K562 (cell line): ENCODE measurements at regions not wholly inside any gene's neighbourhood (a gene's known extent, or its start where the extent isn't known, plus 50 kb on each side); places are given as distances from the start of the nearest gene placed in this dataset.

ENCODE experiments used
- ATAC-seq: fragments of 200-7000 bp; cut with Tn5 transposase; 3 replicates; pipeline ENCODE4 v1.9.1; 2020; ENCODE audit warnings: moderate library complexity
- BruUV-seq: library from RNA; stranded (reverse); fragments of 400-500 nt; replicated peaks from 2 replicates; lab custom pipeline; 2021; lab: Mats Ljungman, UMichigan
- CTCF ChIA-PET: fragments of 300-600 bp; formaldehyde crosslinking; extraction: SDS; loops from one replicate; lab custom pipeline; 2021; ENCODE audit warnings: low intra/inter-chr PET ratio; lab: Yijun Ruan, JAX
- POLR2A ChIA-PET: fragments of 300-600, 350-650 bp; sonication (Branson Sonifier 250); formaldehyde crosslinking; extraction: SDS; loops from one replicate; lab custom pipeline; 2021; ENCODE audit warnings: antibody characterized with exemption, inconsistent platforms; lab: Yijun Ruan, JAX
- DNase-seq, 4 experiments: peaks; one replicate each; pipeline versions ENCODE4 v3.0.0 to v3.0.0-alpha.2; 2011 to 2018; ENCODE audit warnings: low spot score in 3 of 4, mixed read lengths in 3 of 4; ENCODE audit errors: extremely low read depth in 1 of 4
- FAIRE-seq: peaks from 2 replicates; lab custom pipeline; 2011; peaks lifted over from hg19 to GRCh38; lab: Jason Lieb, UNC
- H2AFZ ChIP-seq: 2 replicates; pipeline ENCODE4 v1.6.0; 2011; ENCODE audit warnings: low read depth, low read length, control low read depth, inconsistent platforms
- H3K27ac ChIP-seq: fragments of 200-600 bp; 3 replicates; pipeline ENCODE4 v1.8.0; 2011; ENCODE audit warnings: low read depth, mild to moderate bottlenecking, control low read depth, inconsistent platforms, low read length, moderate library complexity, mixed read lengths; ENCODE audit errors: extremely low read depth
- H3K27me3 ChIP-seq, 2 experiments: fragments of 300-600 bp in 1 of 2; 2 replicates in 1 of 2; 3 replicates in 1 of 2; pipeline versions ENCODE4 v1.6.0 to v1.8.0; 2011; ENCODE audit warnings: inconsistent platforms in 2 of 2, low read length in 2 of 2, mild to moderate bottlenecking in 1 of 2, mixed read lengths in 1 of 2, moderate library complexity in 1 of 2; ENCODE audit not compliant: control insufficient read depth in 2 of 2, insufficient read depth in 2 of 2
- H3K36me3 ChIP-seq: fragments of 300-600 bp; 3 replicates; pipeline ENCODE4 v1.8.0; 2011; ENCODE audit warnings: mild to moderate bottlenecking, low read length, inconsistent platforms; ENCODE audit not compliant: control insufficient read depth, insufficient read depth
- H3K4me1 ChIP-seq, 2 experiments: fragments of 200-600 bp in 1 of 2; replicated peaks in 1 of 2; 2 replicates in 1 of 2; 3 replicates in 1 of 2; pipeline versions ENCODE4 v1.5.1 to v1.8.0; 2011; ENCODE audit warnings: inconsistent platforms in 2 of 2, low read length in 2 of 2, mild to moderate bottlenecking in 1 of 2, mixed read lengths in 1 of 2, moderate library complexity in 1 of 2; ENCODE audit not compliant: control insufficient read depth in 2 of 2, insufficient read depth in 2 of 2
- H3K4me2 ChIP-seq: 2 replicates; pipeline ENCODE4 v1.6.1; 2011; ENCODE audit warnings: low read length, control low read depth, inconsistent platforms, mixed read lengths; ENCODE audit not compliant: insufficient read depth
- H3K4me3 ChIP-seq: fragments of 200-600 bp; sonication (generic), shearing (Covaris generic); 2 replicates; pipeline ENCODE4 v1.5.1; 2016; ENCODE audit warnings: control low read depth, inconsistent platforms
- H3K79me2 ChIP-seq: fragments of 200-600 bp; 3 replicates; pipeline ENCODE4 v1.8.0; 2011; ENCODE audit warnings: low read length, inconsistent platforms; ENCODE audit not compliant: control insufficient read depth, insufficient read depth
- H3K9ac ChIP-seq, 2 experiments: 2 replicates each; pipeline versions ENCODE4 v1.6.0 to v1.6.1; 2011; ENCODE audit warnings: low read depth in 2 of 2, low read length in 2 of 2, control low read depth in 1 of 2, inconsistent platforms in 1 of 2, mild to moderate bottlenecking in 1 of 2, mixed read lengths in 1 of 2; ENCODE audit not compliant: insufficient read depth in 1 of 2
- H3K9me1 ChIP-seq: one replicate; pipeline ENCODE4 v1.6.0; 2011; ENCODE audit warnings: inconsistent platforms, mild to moderate bottlenecking, low read length, moderate library complexity; ENCODE audit not compliant: control insufficient read depth, insufficient read depth
- H3K9me3 ChIP-seq: replicated peaks from 2 replicates; pipeline ENCODE4 v1.5.1; 2011; ENCODE audit warnings: low read depth, low read length, inconsistent platforms; ENCODE audit not compliant: control insufficient read depth, insufficient read depth
- H4K20me1 ChIP-seq: replicated peaks from 2 replicates; pipeline ENCODE4 v1.6.1; 2011; ENCODE audit warnings: low read length, inconsistent platforms, mixed read lengths; ENCODE audit not compliant: control insufficient read depth, insufficient read depth
- CBFA2T2 ChIP-seq: fragments of 450-650 bp; conservative IDR thresholded peaks from 2 replicates; pipeline ENCODE4 v1.6.1; 2017; ENCODE audit warnings: mild to moderate bottlenecking
- CREB5 ChIP-seq: fragments of 250-450 bp; sonication (Bioruptor Pico); IDR thresholded peaks from 2 replicates; pipeline ENCODE4 v1.5.0; 2020; ENCODE audit warnings: mild to moderate bottlenecking
- GATA2 ChIP-seq: sonication (generic); formaldehyde crosslinking; IDR thresholded peaks from 2 replicates; pipeline ENCODE4 v1.4.0; 2020; ENCODE audit warnings: mild to moderate bottlenecking, missing genetic modification reagents
- NR2F6 ChIP-seq: fragments of 450-650 bp; formaldehyde crosslinking; IDR thresholded peaks from 2 replicates; pipeline ENCODE4 v1.4.0; 2020; ENCODE audit warnings: mild to moderate bottlenecking
- RAD51 ChIP-seq: fragments of 450-650 bp; IDR thresholded peaks from 2 replicates; pipeline ENCODE4 v1.7.1; 2016; ENCODE audit warnings: low read depth, mild to moderate bottlenecking, borderline replicate concordance
- SMAD4 ChIP-seq: fragments of 250-450 bp; sonication (Bioruptor Pico); conservative IDR thresholded peaks from 2 replicates; pipeline ENCODE4 v1.8.0; 2021; ENCODE audit warnings: inconsistent platforms, mild to moderate bottlenecking, moderate library complexity
- SMARCE1 ChIP-seq: fragments of 450-650 bp; IDR thresholded peaks from 2 replicates; pipeline ENCODE4 v1.7.1; 2016; ENCODE audit warnings: mild to moderate bottlenecking
- TFE3 ChIP-seq: fragments of 450-650 bp; formaldehyde crosslinking; IDR thresholded peaks from 2 replicates; pipeline ENCODE4 v1.4.0; 2020; ENCODE audit warnings: mild to moderate bottlenecking, mixed read lengths
- U2AF1 ChIP-seq: fragments of 200-400 bp; formaldehyde crosslinking; optimal IDR thresholded peaks from 2 replicates; pipeline ENCODE3; 2017; ENCODE audit warnings: mild to moderate bottlenecking, low read depth, low read length, moderate library complexity
- USF1 ChIP-seq: sonication (generic); formaldehyde crosslinking; IDR thresholded peaks from 2 replicates; pipeline ENCODE4 v1.9.0; 2022; ENCODE audit warnings: mild to moderate bottlenecking, missing genetic modification reagents
- ZNF121 ChIP-seq: sonication (generic); formaldehyde crosslinking; conservative IDR thresholded peaks from 2 replicates; pipeline ENCODE4 v1.8.0; 2022; ENCODE audit warnings: missing genetic modification reagents
- ZNF592 ChIP-seq: fragments of 450-650 bp; IDR thresholded peaks from 2 replicates; pipeline ENCODE4 v1.6.1; 2017; ENCODE audit warnings: antibody characterized with exemption, mild to moderate bottlenecking
- ZNF780A ChIP-seq: fragments of 250-450 bp; sonication (Bioruptor Pico); IDR thresholded peaks from 2 replicates; pipeline ENCODE4 v1.5.0; 2021; ENCODE audit warnings: mild to moderate bottlenecking
- WGBS: fragments of 100-300 bp; shearing (Covaris generic); methylation state at CpG from one replicate; pipeline ENCODE4 v1.1.6; 2016; ENCODE audit warnings: low coverage, mixed read lengths; ENCODE audit not compliant: insufficient coverage; ENCODE audit errors: missing lambda C conversion rate; 5-methylcytosine and 5-hydroxymethylcytosine counted together
- in situ Hi-C: fragments of 300-500 bp; cut with MboI; formaldehyde crosslinking; loops from 4 replicates; pipeline ENCODE4 v1.15.0; 2018; ENCODE audit warnings: inconsistent platforms, mixed read lengths
- intact Hi-C: fragments of 100-400 bp; cut with micrococcal nuclease; formaldehyde crosslinking; loops from 2 replicates; pipeline ENCODE4 v1.14.2; 2022

GRCh38 chr6:14995966-14996602 is 249.8 kb upstream of the JARID2 start (continued):
- TF ChIP-seq ZNF592 = no peak
- no peak for TF ChIP-seq ZNF780A (CRISPR knock-in tag)
- TF ChIP-seq ZNF121 (CRISPR knock-in tag) = peak; percentile 90
- no peak for TF ChIP-seq GATA2 (CRISPR knock-in tag)

GRCh38 chr6:14996892-14997291 is 249.0 kb upstream of the JARID2 start:
- no peaks in the 10 kb centered on the region for H3K36me3 ChIP-seq
- H3K27me3 ChIP-seq = no peaks in the 10 kb centered on the region
- H3K4me3 ChIP-seq = no peak overlapping the region
- H2AFZ ChIP-seq = peak overlapping the region; percentile 64
- H3K9me1 ChIP-seq = no peaks in the 10 kb centered on the region
- FAIRE-seq (no peak), DNase-seq (peak; percentile 31 to 43 (median 39)), ATAC-seq (peak; percentile 73)
- 0 out of 2 replicates have a peak overlapping the region, but pooled peaks have one; percentile 48 for H3K4me2 ChIP-seq
- peaks cover 3 to 4% of the 10 kb centered on the region in 2 experiments; a peak in 2 of 5 replicates for H3K4me1 ChIP-seq
- WGBS = 33% methylated on average over 4 of the region's 4 CpGs
- BruUV-seq = no TSS peak
- no peak overlapping the region for H3K9ac ChIP-seq
- intact Hi-C loops (no loop called here), in situ Hi-C loops (no loop called here)
- H3K27ac ChIP-seq = no peak overlapping the region
- CTCF ChIA-PET = no interaction called here
- H3K9me3 ChIP-seq = no peaks in the 10 kb centered on the region
- H3K79me2 ChIP-seq = no peaks in the 10 kb centered on the region
- no peaks in the 10 kb centered on the region for H4K20me1 ChIP-seq
- POLR2A ChIA-PET = interaction anchor here (0.7 to 1.2 kb wide), 4 partner anchors 12 to 259 kb away, joined by 3 to 6 read pairs (median 3); no protein-coding TSS in a partner anchor
- TF ChIP-seq CREB5 (CRISPR knock-in tag) (no peak), USF1 (CRISPR knock-in tag) (peak; percentile 80), SMARCE1 (no peak), RAD51 (peak; percentile 87), CBFA2T2 (peak; percentile 50), SMAD4 (no peak), TFE3 (CRISPR knock-in tag) (peak; percentile 94), NR2F6 (CRISPR knock-in tag) (no peak), U2AF1 (no peak)
